Subcutaneous abdominal adipose tissue (tissue), 5 donors: ENCODE measurements at regions not wholly inside any gene's neighbourhood (a gene's known extent, or its start where the extent isn't known, plus 50 kb on each side); places are given as distances from the start of the nearest gene placed in this dataset.

Experiments used
- H3K27ac ChIP-seq: one replicate; pipeline ENCODE4 v1.7.0; 2013; ENCODE audit warnings: low read depth, mild to moderate bottlenecking, inconsistent platforms, low read length, moderate library complexity
- H3K27me3 ChIP-seq, 5 donors: one replicate each; pipeline ENCODE4 v1.7.0; 2013; ENCODE audit warnings: low read length in 5 of 5, inconsistent platforms in 1 of 5; ENCODE audit not compliant: control insufficient read depth in 5 of 5, insufficient read depth in 4 of 5
- H3K36me3 ChIP-seq, 5 donors: one replicate each; pipeline ENCODE4 v1.7.0; 2013; ENCODE audit warnings: low read length in 5 of 5; ENCODE audit not compliant: control insufficient read depth in 5 of 5, insufficient read depth in 5 of 5
- H3K4me1 ChIP-seq, 5 donors: one replicate each; pipeline ENCODE4 v1.7.0; 2013; ENCODE audit warnings: low read length in 5 of 5, mild to moderate bottlenecking in 3 of 5, moderate library complexity in 1 of 5; ENCODE audit not compliant: control insufficient read depth in 5 of 5, insufficient read depth in 5 of 5
- H3K4me3 ChIP-seq, 5 donors: one replicate each; pipeline ENCODE4 v1.7.0; 2013; ENCODE audit warnings: low read length in 5 of 5, low read depth in 1 of 5
- H3K9ac ChIP-seq, 5 donors: one replicate each; pipeline ENCODE4 v1.7.0; 2013; ENCODE audit warnings: low read length in 5 of 5, mild to moderate bottlenecking in 4 of 5, moderate library complexity in 3 of 5
- H3K9me3 ChIP-seq, 5 donors: one replicate each; pipeline ENCODE4 v1.7.0; 2013; ENCODE audit warnings: low read length in 5 of 5; ENCODE audit not compliant: control insufficient read depth in 5 of 5
- donor health status: healthy.
- donor health status: healthy.
- donor health status: healthy.
- donor health status: healthy.
- donor health status: healthy.

DNA sequence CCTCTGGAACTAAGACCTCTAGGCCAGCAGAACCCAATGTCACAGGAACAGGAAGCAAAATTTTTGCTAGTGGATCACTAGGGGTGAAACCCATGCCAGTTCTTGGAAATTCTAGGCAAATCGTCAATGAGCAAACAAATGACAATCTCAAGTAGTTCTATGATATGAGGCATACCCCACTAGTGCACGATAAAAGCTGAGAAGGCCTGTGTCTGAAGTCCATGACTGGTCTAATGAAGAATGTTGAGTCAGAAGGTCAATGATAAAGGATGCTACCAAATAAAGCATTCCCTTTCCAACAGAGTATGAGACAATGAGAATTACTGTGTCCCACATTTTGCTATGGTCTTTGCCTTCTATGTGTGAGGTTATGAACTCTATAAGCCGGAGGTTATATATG is 149.4 kb upstream of the NOX3 start:
- Histone ChIP-seq H3K27ac (no peak overlapping the region), H3K9ac (no peak overlapping the region), H3K9me3 (peaks cover 0 to 3% (median 0%) of the 10 kb centered on the region in 5 donors), H3K27me3 (no peaks in the 10 kb centered on the region), H3K4me1 (no peaks in the 10 kb centered on the region), H3K4me3 (no peak overlapping the region), H3K36me3 (no peaks in the 10 kb centered on the region)

DNA sequence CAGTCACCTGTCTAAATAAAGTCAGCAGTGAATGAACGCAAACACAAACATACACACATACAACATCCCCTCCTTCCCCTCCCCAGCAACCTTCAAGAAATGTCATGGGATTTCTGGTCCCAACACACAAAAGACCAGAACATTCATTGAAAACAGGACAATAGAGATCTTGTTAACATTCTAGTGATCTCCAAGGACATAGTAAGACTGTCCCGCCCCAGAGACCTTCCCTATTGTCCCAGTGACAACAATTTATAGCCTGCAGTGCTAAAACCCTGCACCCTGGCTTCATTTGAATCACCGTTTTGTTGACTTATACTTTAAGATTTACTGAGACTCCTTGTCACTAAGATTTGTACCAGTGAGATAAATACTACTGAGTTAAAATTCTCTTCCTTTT is 143.9 kb upstream of the NOX3 start:
- H3K4me3 ChIP-seq = no peak overlapping the region
- H3K27me3 ChIP-seq = no peaks in the 10 kb centered on the region
- H3K9ac ChIP-seq = no peak overlapping the region
- H3K4me1 ChIP-seq = no peaks in the 10 kb centered on the region
- no peaks in the 10 kb centered on the region for H3K9me3 ChIP-seq
- no peaks in the 10 kb centered on the region for H3K36me3 ChIP-seq
- no peak overlapping the region for H3K27ac ChIP-seq

DNA sequence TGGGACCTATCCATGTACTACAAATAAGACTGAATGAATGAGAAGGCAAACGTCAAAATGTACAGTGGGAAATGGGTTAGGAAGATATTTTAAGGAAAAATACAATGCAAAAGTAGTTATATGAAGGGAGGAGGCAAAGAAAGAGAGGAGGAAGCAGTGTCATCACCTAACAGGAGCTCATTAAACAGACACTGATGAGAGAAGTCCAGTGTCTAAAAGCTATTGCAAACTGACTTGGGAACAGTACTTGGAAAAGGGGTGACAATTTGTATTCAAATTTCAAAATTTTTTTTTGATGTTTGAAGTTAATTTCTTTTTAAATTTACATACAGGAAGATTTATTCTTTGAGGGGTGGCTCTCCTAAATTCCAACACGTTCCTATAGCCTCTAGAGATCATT is 143.5 kb upstream of the NOX3 start:
- Histone ChIP-seq H3K4me1 (no peaks in the 10 kb centered on the region), H3K27ac (no peak overlapping the region), H3K27me3 (no peaks in the 10 kb centered on the region), H3K36me3 (no peaks in the 10 kb centered on the region), H3K9me3 (no peaks in the 10 kb centered on the region), H3K9ac (no peak overlapping the region), H3K4me3 (no peak overlapping the region)

DNA sequence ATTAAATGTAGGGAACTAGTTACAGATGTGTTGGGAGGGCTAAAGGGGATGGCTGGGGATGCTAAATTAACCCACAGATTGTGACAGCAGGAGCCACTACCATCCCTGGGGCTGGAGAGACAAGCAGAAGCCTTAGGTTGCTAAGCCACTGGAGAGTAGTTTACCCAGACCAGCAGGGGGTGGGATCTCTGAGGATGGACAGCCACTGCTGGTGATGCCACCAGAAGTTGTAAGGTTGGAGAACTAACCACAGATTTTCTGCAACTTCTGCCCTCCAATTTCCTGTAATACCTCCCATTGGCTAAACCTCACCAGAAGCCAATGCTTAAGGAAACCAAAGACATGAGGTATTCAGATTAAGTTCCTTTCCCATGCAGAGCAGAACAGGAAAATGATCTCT is 139.6 kb upstream of the NOX3 start:
- no peaks in the 10 kb centered on the region for H3K4me1 ChIP-seq
- H3K27me3 ChIP-seq = no peaks in the 10 kb centered on the region
- H3K4me3 ChIP-seq = no peak overlapping the region
- H3K36me3 ChIP-seq = no peaks in the 10 kb centered on the region
- no peak overlapping the region for H3K9ac ChIP-seq
- H3K27ac ChIP-seq = no peak overlapping the region
- no peaks in the 10 kb centered on the region for H3K9me3 ChIP-seq

DNA sequence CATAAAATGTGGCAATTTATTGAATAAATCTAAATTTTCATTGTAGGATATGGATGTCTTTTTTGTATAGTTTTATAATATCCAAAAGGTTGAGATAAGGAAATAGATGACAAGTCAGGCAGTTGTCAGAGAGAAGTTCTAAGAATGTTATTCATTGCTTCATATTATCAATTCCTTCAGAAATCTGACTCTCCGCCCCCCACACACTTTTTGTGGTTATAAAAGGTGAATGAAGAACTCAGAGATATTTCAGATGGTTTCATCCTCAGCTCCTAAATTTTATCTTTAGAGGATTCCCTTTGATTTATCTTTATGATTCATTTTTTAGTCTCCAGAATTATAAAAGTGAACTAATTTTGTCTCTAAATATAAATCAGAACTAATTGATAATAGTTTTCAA is 136.1 kb upstream of the NOX3 start:
- peaks cover 0 to 7% (median 5%) of the 10 kb centered on the region in 5 donors for H3K9me3 ChIP-seq
- no peak overlapping the region for H3K9ac ChIP-seq
- H3K4me3 ChIP-seq = no peak overlapping the region
- H3K36me3 ChIP-seq = no peaks in the 10 kb centered on the region
- no peak overlapping the region for H3K27ac ChIP-seq
- H3K27me3 ChIP-seq = no peaks in the 10 kb centered on the region
- H3K4me1 ChIP-seq = no peaks in the 10 kb centered on the region

DNA sequence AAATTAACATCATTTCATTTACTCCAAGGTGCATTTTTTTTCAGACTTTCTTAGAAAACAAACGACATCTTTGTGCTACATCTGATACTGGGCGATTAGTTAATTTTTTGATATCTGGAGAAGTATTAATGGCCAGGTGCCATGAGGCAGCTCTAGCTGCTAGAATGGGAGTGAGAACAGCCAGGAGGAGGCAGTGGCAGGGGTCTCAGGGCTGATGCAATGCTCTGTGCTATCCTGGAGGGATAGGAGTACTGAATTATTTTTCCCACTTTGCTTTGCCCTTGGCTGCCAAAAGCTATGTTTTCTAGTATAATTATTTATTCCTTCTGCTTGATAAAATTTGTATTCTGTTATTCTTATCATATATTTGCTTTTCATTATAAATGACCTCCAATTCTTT is 133.6 kb upstream of the NOX3 start:
- Histone ChIP-seq H3K9me3 (peaks cover 0 to 7% (median 5%) of the 10 kb centered on the region in 5 donors), H3K4me3 (no peak overlapping the region), H3K4me1 (no peaks in the 10 kb centered on the region), H3K27ac (no peak overlapping the region), H3K36me3 (no peaks in the 10 kb centered on the region), H3K9ac (no peak overlapping the region), H3K27me3 (no peaks in the 10 kb centered on the region)

DNA sequence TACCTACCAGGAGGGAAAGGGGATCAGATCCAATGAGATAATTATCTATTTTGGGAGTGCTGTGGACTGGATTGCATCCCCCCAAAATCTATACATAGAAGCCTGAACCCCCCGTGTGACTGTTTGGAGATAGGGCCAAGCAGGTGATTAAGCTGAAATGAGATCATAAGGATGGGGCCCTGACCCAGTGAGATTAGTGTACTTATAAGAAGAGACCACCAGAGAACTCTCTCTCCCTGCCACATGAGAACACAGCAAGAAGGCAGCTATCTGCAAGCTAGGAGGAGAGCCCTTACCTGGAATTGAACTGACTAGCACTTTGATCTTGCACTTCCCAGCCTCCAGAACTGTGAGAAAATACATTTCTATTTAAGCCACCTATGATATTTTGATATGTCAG is 132.2 kb upstream of the NOX3 start:
- Histone ChIP-seq H3K9me3 (peaks cover 0 to 10% (median 5%) of the 10 kb centered on the region in 5 donors), H3K4me3 (no peak overlapping the region), H3K4me1 (no peaks in the 10 kb centered on the region), H3K27me3 (no peaks in the 10 kb centered on the region), H3K36me3 (no peaks in the 10 kb centered on the region), H3K9ac (no peak overlapping the region), H3K27ac (no peak overlapping the region)

DNA sequence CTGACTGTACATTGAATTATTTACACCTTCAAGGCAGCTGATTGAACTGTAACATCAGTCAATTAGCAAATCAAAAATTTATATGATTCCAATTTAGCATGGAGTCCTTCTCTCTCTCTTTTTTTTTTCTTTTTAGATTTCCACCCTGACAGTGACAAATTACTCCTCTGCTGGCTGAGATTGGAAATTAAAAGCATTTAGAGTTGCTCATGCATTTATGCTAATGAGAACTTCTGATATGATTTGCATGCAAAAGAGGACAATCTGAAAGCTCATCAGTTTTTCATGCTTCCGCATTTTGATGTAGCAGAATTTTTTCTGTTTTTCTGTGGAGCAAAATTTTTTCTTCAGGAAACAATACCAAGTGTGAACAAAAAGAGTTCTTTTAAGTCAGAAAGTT is 130.5 kb upstream of the NOX3 start:
- Histone ChIP-seq H3K9ac (no peak overlapping the region), H3K4me3 (no peak overlapping the region), H3K27ac (no peak overlapping the region), H3K4me1 (peaks cover 0 to 3% (median 0%) of the 10 kb centered on the region in 5 donors), H3K36me3 (no peaks in the 10 kb centered on the region), H3K9me3 (peaks cover 0 to 10% (median 5%) of the 10 kb centered on the region in 5 donors), H3K27me3 (no peaks in the 10 kb centered on the region)

DNA sequence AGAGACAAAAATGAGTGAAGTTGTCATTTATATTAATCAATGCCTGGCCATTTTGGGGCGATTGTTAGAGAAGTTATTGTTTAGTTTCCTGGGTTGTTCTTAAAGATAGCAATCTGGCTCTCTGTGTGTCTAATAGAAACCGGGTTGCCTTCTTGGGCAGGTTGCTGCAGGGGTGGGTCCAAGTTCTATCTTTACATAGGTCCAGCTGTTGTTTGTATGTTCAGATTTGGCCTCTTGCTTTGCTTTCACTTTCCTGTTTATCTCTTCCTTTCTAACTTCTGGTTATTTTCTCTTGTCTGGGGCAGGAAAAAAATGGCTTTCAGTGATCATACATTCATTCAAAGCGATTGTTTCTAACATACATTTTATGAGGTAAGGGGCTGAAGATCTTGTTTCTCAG is 128.4 kb upstream of the NOX3 start:
- H3K9ac ChIP-seq = no peak overlapping the region
- no peaks in the 10 kb centered on the region for H3K27me3 ChIP-seq
- no peak overlapping the region for H3K4me3 ChIP-seq
- peaks cover 0 to 10% (median 5%) of the 10 kb centered on the region in 5 donors for H3K9me3 ChIP-seq
- H3K4me1 ChIP-seq = peaks cover 0 to 3% (median 0%) of the 10 kb centered on the region in 5 donors
- H3K27ac ChIP-seq = no peak overlapping the region
- no peaks in the 10 kb centered on the region for H3K36me3 ChIP-seq

DNA sequence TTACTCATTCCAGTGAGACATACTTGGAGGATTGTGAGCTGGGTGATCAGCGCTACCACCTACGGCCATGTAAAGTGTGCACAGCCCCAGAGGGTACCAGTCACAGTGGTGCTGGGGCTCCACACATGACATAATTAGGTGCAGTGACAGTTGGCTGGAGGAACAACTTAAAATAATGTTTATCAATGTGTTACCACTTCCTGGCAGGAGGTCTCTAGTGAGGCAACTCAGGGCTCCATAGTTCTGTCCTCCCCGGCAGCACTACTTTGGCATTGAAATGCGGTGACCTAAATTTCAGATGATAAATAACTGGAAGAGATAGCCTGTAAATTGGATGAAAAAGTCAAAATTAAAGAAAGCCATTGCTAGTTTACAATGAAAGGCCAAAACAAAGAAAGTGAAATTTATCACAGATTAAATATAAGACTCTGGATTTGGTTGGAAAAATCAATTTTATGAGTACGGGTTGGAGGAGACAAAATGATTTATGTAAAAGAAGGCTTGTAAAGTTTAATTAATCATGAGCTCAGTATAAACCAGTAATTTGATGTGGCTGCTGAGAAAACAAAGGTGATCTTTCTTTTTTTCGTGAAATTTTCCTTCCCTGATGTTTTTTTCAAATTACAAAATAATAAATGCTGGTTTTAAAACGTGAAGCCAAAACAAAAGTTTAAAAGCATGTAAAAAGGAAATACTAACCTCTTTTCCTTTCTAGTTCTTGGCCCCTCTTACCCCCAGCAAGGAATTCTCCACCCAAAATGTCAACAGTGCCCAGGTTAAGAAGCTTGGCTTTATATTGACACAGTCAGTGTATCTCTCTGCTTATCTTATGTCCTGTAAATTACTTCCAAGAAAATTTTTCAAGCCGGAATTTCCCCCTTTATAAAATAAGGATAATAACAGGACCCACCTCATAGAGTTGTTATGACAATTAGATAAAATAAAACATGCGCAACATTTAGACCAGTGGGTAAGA is 126.7 kb upstream of the NOX3 start:
- no peak overlapping the region for H3K4me3 ChIP-seq
- peaks cover 0 to 4% (median 0%) of the 10 kb centered on the region in 5 donors for H3K9me3 ChIP-seq
- no peaks in the 10 kb centered on the region for H3K27me3 ChIP-seq
- H3K4me1 ChIP-seq = peaks cover 0 to 3% (median 0%) of the 10 kb centered on the region in 5 donors
- H3K27ac ChIP-seq = no peak overlapping the region
- H3K36me3 ChIP-seq = no peaks in the 10 kb centered on the region
- no peak overlapping the region for H3K9ac ChIP-seq
